Dedifferentiated amniotic fluid mesenchymal stem cell (primary cell): ENCODE measurements at regions not wholly inside any gene's neighbourhood (a gene's known extent, or its start where the extent isn't known, plus 50 kb on each side); places are given as distances from the start of the nearest gene placed in this dataset.
A peak's percentile ranks its signal among the peaks of the same experiment; 100 is the strongest.
"Not testable (repeated sequence)": the region's sequence is repeated elsewhere in the genome, so short reads cannot be mapped to it uniquely, and the experiment has no call there.

ENCODE experiments used
- DNase-seq: peaks from one replicate; pipeline ENCODE4 v3.0.0-alpha.2; 2016; ENCODE audit errors: extremely low spot score

GRCh38 chr6:122859676-122860075 is 70.6 kb downstream of the SMPDL3A start:
- no peak for DNase-seq

- DNase-seq: no peak
These were observed 72.5 kb downstream of the SMPDL3A start for GRCh38 chr6:122861594-122861993.

GRCh38 chr6:122868137-122868536 is 79.1 kb downstream of the SMPDL3A start:
- DNase-seq: no peak

GRCh38 chr6:122869437-122870024 is 80.5 kb downstream of the SMPDL3A start:
- peak; percentile 37 for DNase-seq

- no peak for DNase-seq
These were observed 82.0 kb downstream of the SMPDL3A start for GRCh38 chr6:122871079-122871478.

GRCh38 chr6:122872311-122872710 is 83.3 kb downstream of the SMPDL3A start:
- no peak for DNase-seq

- no peak for DNase-seq
These were observed 88.2 kb downstream of the SMPDL3A start for GRCh38 chr6:122877302-122877701.

GRCh38 chr6:122878796-122879195 is 89.7 kb downstream of the SMPDL3A start:
- no peak for DNase-seq

- no peak for DNase-seq
These were observed 97.4 kb downstream of the SMPDL3A start for GRCh38 chr6:122886481-122886880.

GRCh38 chr6:122887941-122888340 is 98.9 kb downstream of the SMPDL3A start:
- DNase-seq: no peak

GRCh38 chr6:122888680-122889079 is 99.6 kb downstream of the SMPDL3A start:
- not testable (repeated sequence) for DNase-seq

GRCh38 chr6:122890250-122890649 is 101.2 kb downstream of the SMPDL3A start:
- DNase-seq: no peak

- DNase-seq: no peak
These were observed 101.2 kb upstream of the CLVS2 start for GRCh38 chr6:122894791-122895190.

GRCh38 chr6:122902326-122902725 is 93.7 kb upstream of the CLVS2 start:
- DNase-seq: no peak

- no peak for DNase-seq
These were observed 92.6 kb upstream of the CLVS2 start for GRCh38 chr6:122903266-122903915.

- no peak for DNase-seq
These were observed 91.9 kb upstream of the CLVS2 start for GRCh38 chr6:122904166-122904565.

GRCh38 chr6:122913558-122913957 is 82.5 kb upstream of the CLVS2 start:
- no peak for DNase-seq

GRCh38 chr6:122918714-122919113 is 77.3 kb upstream of the CLVS2 start:
- DNase-seq: no peak

- DNase-seq: no peak
These were observed 65.5 kb upstream of the CLVS2 start for GRCh38 chr6:122930252-122931180.

GRCh38 chr6:122931916-122932315 is 64.1 kb upstream of the CLVS2 start:
- no peak for DNase-seq

GRCh38 chr6:122944936-122945335 is 51.1 kb upstream of the CLVS2 start:
- not testable (repeated sequence) for DNase-seq
